CD8-positive, alpha-beta memory T cell (primary cell): ENCODE measurements at regions not wholly inside any gene's neighbourhood (a gene's known extent, or its start where the extent isn't known, plus 50 kb on each side); places are given as distances from the start of the nearest gene placed in this dataset.
"Not testable (repeated sequence)": the region's sequence is repeated elsewhere in the genome, so short reads cannot be mapped to it uniquely, and the experiment has no call there.

Experiments used
- CTCF ChIA-PET: fragments of 350-600 bp; sonication (Branson Sonifier 250); formaldehyde crosslinking; loops from one replicate; lab custom pipeline; 2021; ENCODE audit warnings: antibody characterized with exemption; lab: Charles Lee
- POLR2A ChIA-PET: fragments of 350-600 bp; sonication (Branson Sonifier 250); formaldehyde crosslinking; loops from one replicate; lab custom pipeline; 2021; ENCODE audit warnings: antibody characterized with exemption; lab: Charles Lee
- DNase-seq, 5 donors: peaks; one replicate each; pipeline versions ENCODE4 v3.0.0 to v3.0.0-alpha.2; 2020 to 2022; ENCODE audit warnings: mixed read lengths in 1 of 5
- H3K27ac ChIP-seq: one replicate; pipeline ENCODE4 v1.7.0; 2013; ENCODE audit warnings: low read depth, mild to moderate bottlenecking, low read length, moderate library complexity
- H3K27me3 ChIP-seq: 2 replicates; pipeline ENCODE4 v1.7.0; 2013; ENCODE audit warnings: low read length, mild to moderate bottlenecking; ENCODE audit not compliant: insufficient read depth, poor library complexity, severe bottlenecking
- H3K36me3 ChIP-seq: 2 replicates; pipeline ENCODE4 v1.7.0; 2013; ENCODE audit warnings: mild to moderate bottlenecking, low read length, moderate library complexity; ENCODE audit not compliant: insufficient read depth
- H3K4me1 ChIP-seq: 2 replicates; pipeline ENCODE4 v1.7.0; 2013; ENCODE audit warnings: mild to moderate bottlenecking, low read length, moderate library complexity; ENCODE audit not compliant: insufficient read depth
- H3K4me3 ChIP-seq: 2 replicates; pipeline ENCODE4 v1.7.0; 2013; ENCODE audit warnings: mild to moderate bottlenecking, low read length
- H3K9me3 ChIP-seq: 2 replicates; pipeline ENCODE4 v1.7.0; 2013; ENCODE audit warnings: mild to moderate bottlenecking, low read length
- H3K27ac Mint-ChIP-seq, 8 donors: one replicate each; pipeline ENCODE4 v1.8.0; 2020 to 2021; ENCODE audit warnings: mixed read lengths in 8 of 8, mild to moderate bottlenecking in 6 of 8, inconsistent platforms in 3 of 8, moderate library complexity in 3 of 8
- H3K27me3 Mint-ChIP-seq, 2 donors: one replicate each; pipeline ENCODE4 v1.8.0; 2020 to 2021; ENCODE audit warnings: mixed read lengths in 2 of 2, mild to moderate bottlenecking in 1 of 2, moderate library complexity in 1 of 2
- H3K36me3 Mint-ChIP-seq, 3 donors: one replicate each; pipeline ENCODE4 v1.8.0; 2020 to 2021; ENCODE audit warnings: mixed read lengths in 3 of 3, inconsistent platforms in 1 of 3, mild to moderate bottlenecking in 1 of 3
- H3K4me1 Mint-ChIP-seq, 3 donors: one replicate each; pipeline ENCODE4 v1.8.0; 2020 to 2021; ENCODE audit warnings: mixed read lengths in 3 of 3, inconsistent platforms in 1 of 3, mild to moderate bottlenecking in 1 of 3
- H3K4me3 Mint-ChIP-seq, 7 donors: one replicate each; pipeline ENCODE4 v1.8.0; 2020 to 2021; ENCODE audit warnings: mixed read lengths in 7 of 7, mild to moderate bottlenecking in 6 of 7, moderate library complexity in 4 of 7, inconsistent platforms in 2 of 7
- H3K9me3 Mint-ChIP-seq, 5 donors: one replicate each; pipeline ENCODE4 v1.8.0; 2020 to 2022; ENCODE audit warnings: mixed read lengths in 5 of 5, mild to moderate bottlenecking in 3 of 5, moderate library complexity in 2 of 5, inconsistent platforms in 1 of 5

DNA sequence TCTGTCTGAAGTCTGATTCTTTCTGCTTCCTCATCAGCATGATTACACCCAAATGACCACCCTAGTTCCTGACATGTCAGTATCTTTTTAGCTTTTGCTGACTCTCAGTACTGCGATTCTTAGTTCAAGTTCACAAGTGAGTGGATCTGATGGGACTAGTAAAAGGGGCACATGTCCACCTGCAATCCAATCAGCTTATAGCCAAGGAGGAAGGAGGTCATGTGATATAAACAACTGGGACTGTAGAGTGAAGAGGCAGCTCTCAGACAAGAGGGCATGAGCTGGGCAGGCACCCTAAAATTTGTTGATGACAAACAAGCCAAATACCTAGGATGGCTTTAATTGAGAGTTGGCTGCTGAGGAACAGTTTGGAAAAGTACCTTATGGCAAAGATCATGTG lies 68.1 kb upstream of the OTOGL start:
- no peaks in the 10 kb centered on the region for H3K4me1 ChIP-seq
- no peak overlapping the region for H3K27ac ChIP-seq
- Mint-ChIP-seq H3K27me3 (peaks cover 13 to 54% of the 10 kb centered on the region in 2 donors), H3K4me1 (no peaks in the 10 kb centered on the region), H3K4me3 (no peak overlapping the region), H3K27ac (no peak overlapping the region), H3K36me3 (no peaks in the 10 kb centered on the region), H3K9me3 (peaks cover 0 to 7% (median 1%) of the 10 kb centered on the region in 5 donors)
- ChIA-PET POLR2A (no interaction called here), CTCF (interaction anchor here (1.3 kb wide), 1 partner anchor 12 kb away, joined by 3 read pairs; no protein-coding TSS in a partner anchor)
- no peaks in the 10 kb centered on the region for H3K9me3 ChIP-seq
- no peak for DNase-seq
- no peak overlapping the region for H3K4me3 ChIP-seq
- no peaks in the 10 kb centered on the region for H3K27me3 ChIP-seq
- no peaks in the 10 kb centered on the region for H3K36me3 ChIP-seq

DNA sequence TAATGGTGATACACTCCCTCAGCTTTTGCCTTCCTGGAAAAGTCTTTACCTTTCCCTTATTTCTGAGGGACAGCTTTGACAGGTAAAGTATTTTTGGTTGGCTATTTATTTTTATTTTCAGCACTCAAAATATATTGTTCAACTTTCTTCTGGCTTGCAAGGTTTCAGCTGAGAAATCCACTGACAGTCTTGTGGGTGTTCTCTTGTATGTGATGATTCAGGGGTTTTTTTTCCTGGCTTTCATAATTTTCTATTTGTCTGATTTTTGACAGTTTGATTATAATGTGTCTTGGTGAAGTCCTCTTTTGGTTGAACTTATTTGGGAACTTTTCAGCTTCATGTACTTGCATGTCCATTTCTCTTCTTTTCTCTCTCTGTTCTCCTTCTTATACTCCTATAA lies 73.7 kb upstream of the OTOGL start:
- Histone ChIP-seq H3K27ac (no peak overlapping the region), H3K27me3 (no peaks in the 10 kb centered on the region), H3K4me1 (no peaks in the 10 kb centered on the region), H3K36me3 (no peaks in the 10 kb centered on the region), H3K4me3 (no peak overlapping the region), H3K9me3 (no peaks in the 10 kb centered on the region)
- Mint-ChIP-seq H3K9me3 (peaks cover 6 to 13% (median 7%) of the 10 kb centered on the region in 5 donors), H3K36me3 (peaks cover 0 to 6% (median 0%) of the 10 kb centered on the region in 3 donors), H3K4me1 (no peaks in the 10 kb centered on the region), H3K4me3 (no peak overlapping the region), H3K27me3 (peaks cover 16 to 43% of the 10 kb centered on the region in 2 donors), H3K27ac (no peak overlapping the region)
- ChIA-PET POLR2A (no interaction called here), CTCF (no interaction called here)
- no peak for DNase-seq

DNA sequence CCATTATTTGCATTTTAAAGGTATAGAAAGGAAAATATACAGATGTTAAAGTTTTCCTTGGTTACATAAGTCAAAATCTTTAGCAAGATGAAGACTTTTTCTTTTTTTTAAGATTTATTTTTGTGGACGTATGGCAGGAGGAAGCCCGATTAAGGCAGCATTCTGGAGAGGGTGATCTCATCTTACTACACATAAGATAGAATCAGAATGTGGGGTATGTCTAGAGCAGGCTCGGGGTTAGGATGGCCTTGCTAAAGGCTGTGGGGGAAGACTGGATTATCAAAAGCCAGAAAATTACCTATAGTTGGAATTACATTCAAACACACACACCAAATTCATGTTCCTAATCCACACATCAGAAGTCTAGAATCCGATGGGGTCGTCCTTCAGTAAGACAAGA lies 79.6 kb upstream of the OTOGL start:
- H3K36me3 Mint-ChIP-seq = peaks cover 0 to 7% (median 0%) of the 10 kb centered on the region in 3 donors
- Histone ChIP-seq H3K36me3 (no peaks in the 10 kb centered on the region), H3K4me1 (no peaks in the 10 kb centered on the region), H3K27ac (no peak overlapping the region), H3K27me3 (no peaks in the 10 kb centered on the region), H3K9me3 (no peaks in the 10 kb centered on the region), H3K4me3 (no peak overlapping the region)
- no peak overlapping the region for H3K27ac Mint-ChIP-seq
- ChIA-PET CTCF (no interaction called here), POLR2A (no interaction called here)
- peaks cover 2 to 10% of the 10 kb centered on the region in 2 donors for H3K27me3 Mint-ChIP-seq
- DNase-seq = no peak
- H3K4me3 Mint-ChIP-seq = no peak overlapping the region
- H3K4me1 Mint-ChIP-seq = no peaks in the 10 kb centered on the region
- H3K9me3 Mint-ChIP-seq = peaks cover 0 to 4% (median 2%) of the 10 kb centered on the region in 5 donors

DNA sequence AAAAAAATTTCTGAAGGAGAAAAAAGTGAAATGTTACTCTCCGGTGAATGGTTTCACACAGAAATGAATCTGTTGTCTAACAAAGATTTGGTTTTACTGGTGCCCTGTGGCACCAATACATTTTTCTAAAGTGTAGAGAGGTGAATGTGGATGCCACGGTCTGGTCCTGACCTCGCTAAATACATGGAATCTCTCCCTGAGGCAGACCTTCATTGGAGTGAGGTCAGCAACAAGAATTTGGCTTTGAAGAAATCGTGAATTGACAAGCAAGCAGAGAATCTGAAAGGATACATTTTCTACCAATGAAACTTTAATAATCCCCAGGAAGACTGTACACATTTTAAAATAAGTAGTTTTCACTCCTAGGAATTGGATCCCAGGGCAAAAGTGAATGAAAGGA lies 81.2 kb upstream of the OTOGL start:
- Mint-ChIP-seq H3K4me3 (no peak overlapping the region), H3K4me1 (no peaks in the 10 kb centered on the region), H3K36me3 (peaks cover 0 to 8% (median 0%) of the 10 kb centered on the region in 3 donors)

DNA sequence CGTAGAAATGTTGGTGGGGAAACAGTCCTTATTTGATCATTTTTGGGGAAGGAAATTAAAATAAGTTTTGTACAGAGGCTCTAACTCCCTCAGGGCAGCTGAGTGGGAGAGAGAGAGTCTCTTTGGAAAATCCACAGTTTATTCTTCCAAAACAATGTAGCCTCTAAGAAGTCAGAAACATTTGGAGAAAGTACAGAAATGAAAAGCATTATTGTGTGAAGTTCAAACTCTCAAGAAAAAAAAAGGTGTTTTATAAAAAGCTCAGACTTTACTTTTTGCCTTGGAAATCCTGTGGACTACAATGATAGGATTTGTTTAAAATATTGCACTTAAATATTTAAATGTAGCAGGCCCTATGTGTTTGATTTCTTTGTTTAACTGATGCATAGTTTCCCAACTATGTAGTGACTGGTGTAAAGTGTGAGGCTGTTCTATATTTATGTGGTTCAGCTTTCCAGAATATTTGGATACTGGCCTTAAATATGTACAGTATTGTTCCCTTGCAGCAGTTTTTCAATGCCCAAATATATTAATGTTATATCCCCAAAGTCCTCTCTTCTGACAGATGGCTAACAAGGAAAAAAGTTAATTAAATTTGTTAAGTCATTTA lies 82.0 kb upstream of the OTOGL start:
- H3K27ac Mint-ChIP-seq = no peak overlapping the region
- ChIA-PET CTCF (no interaction called here), POLR2A (no interaction called here)
- DNase-seq = no peak
- peaks cover 0 to 8% (median 0%) of the 10 kb centered on the region in 3 donors for H3K36me3 Mint-ChIP-seq
- peaks cover 0 to 5% (median 2%) of the 10 kb centered on the region in 5 donors for H3K9me3 Mint-ChIP-seq
- Histone ChIP-seq H3K9me3 (no peaks in the 10 kb centered on the region), H3K27ac (no peak overlapping the region), H3K4me1 (no peaks in the 10 kb centered on the region), H3K4me3 (no peak overlapping the region), H3K27me3 (no peaks in the 10 kb centered on the region), H3K36me3 (no peaks in the 10 kb centered on the region)
- H3K4me1 Mint-ChIP-seq = no peaks in the 10 kb centered on the region
- no peak overlapping the region for H3K4me3 Mint-ChIP-seq
- H3K27me3 Mint-ChIP-seq = peaks cover 2 to 15% of the 10 kb centered on the region in 2 donors

More for the DNA sequence above, 81.2 kb upstream of the OTOGL start:
- peaks cover 0 to 5% (median 2%) of the 10 kb centered on the region in 5 donors for H3K9me3 Mint-ChIP-seq
- H3K4me1 ChIP-seq = no peaks in the 10 kb centered on the region
- ChIA-PET CTCF (no interaction called here), POLR2A (no interaction called here)
- H3K4me3 ChIP-seq = no peak overlapping the region
- no peak for DNase-seq
- H3K27ac Mint-ChIP-seq = no peak overlapping the region
- H3K27ac ChIP-seq = no peak overlapping the region
- peaks cover 2 to 15% of the 10 kb centered on the region in 2 donors for H3K27me3 Mint-ChIP-seq
- no peaks in the 10 kb centered on the region for H3K36me3 ChIP-seq
- no peaks in the 10 kb centered on the region for H3K9me3 ChIP-seq
- H3K27me3 ChIP-seq = no peaks in the 10 kb centered on the region

DNA sequence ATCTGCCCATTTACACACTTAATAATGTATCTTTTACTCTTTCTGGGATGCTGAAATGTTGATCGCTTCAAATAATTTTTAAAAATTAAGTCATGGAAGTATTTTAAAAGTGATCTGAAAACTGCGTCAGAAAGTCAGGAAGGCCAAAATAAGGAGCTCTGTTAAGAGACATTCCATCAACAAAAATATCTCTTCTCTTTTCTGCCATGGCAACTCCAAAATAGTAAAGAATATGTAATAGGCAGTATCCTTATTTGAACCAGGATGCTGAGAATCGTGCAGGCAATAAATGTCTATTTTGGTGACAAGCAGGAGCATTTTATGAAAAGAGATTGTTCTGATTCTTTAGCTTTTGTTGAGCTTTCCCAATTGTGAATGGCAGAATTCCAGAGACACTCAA lies 81.8 kb upstream of the PPP1R12A start:
- Histone ChIP-seq H3K9me3 (no peaks in the 10 kb centered on the region), H3K27ac (no peak overlapping the region), H3K36me3 (no peaks in the 10 kb centered on the region), H3K4me1 (no peaks in the 10 kb centered on the region), H3K27me3 (no peaks in the 10 kb centered on the region), H3K4me3 (no peak overlapping the region)
- ChIA-PET POLR2A (no interaction called here), CTCF (no interaction called here)
- Mint-ChIP-seq H3K36me3 (peaks cover 0 to 8% (median 0%) of the 10 kb centered on the region in 3 donors), H3K4me1 (no peaks in the 10 kb centered on the region), H3K9me3 (peaks cover 0 to 5% (median 2%) of the 10 kb centered on the region in 5 donors), H3K27ac (no peak overlapping the region), H3K27me3 (peaks cover 2 to 15% of the 10 kb centered on the region in 2 donors), H3K4me3 (no peak overlapping the region)
- no peak for DNase-seq

DNA sequence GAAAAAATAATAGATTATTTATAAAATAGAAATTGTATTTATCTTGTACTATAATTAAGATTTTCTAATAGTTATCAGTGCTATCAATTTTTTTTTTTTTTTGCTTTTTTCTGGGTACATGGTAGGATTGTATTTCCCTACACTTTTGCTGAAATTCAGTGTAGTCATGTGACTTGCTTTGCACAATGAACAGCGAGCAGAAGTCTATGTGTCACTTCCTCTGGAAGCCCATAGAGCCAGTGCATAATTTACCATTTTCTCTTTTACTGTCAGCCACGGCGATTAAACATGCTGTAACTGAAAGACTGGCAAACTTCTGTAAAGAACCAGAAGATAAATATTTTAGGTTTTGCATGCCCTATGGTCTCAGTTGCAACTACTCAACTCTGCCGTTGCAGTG lies 80.8 kb upstream of the PPP1R12A start:
- no peak overlapping the region for H3K27ac Mint-ChIP-seq
- H3K27me3 Mint-ChIP-seq = peaks cover 2 to 16% of the 10 kb centered on the region in 2 donors
- H3K36me3 Mint-ChIP-seq = peaks cover 0 to 8% (median 0%) of the 10 kb centered on the region in 3 donors
- peaks cover 0 to 5% (median 2%) of the 10 kb centered on the region in 5 donors for H3K9me3 Mint-ChIP-seq
- no peak overlapping the region for H3K4me3 ChIP-seq
- H3K27ac ChIP-seq = no peak overlapping the region
- H3K9me3 ChIP-seq = no peaks in the 10 kb centered on the region
- no peaks in the 10 kb centered on the region for H3K27me3 ChIP-seq
- H3K4me3 Mint-ChIP-seq = no peak overlapping the region
- DNase-seq = no peak
- H3K4me1 Mint-ChIP-seq = no peaks in the 10 kb centered on the region
- no peaks in the 10 kb centered on the region for H3K4me1 ChIP-seq
- CTCF ChIA-PET = no interaction called here
- H3K36me3 ChIP-seq = no peaks in the 10 kb centered on the region
- POLR2A ChIA-PET = interaction anchor here (0.7 kb wide), 1 partner anchor 81 kb away, joined by 3 read pairs; no protein-coding TSS in a partner anchor

DNA sequence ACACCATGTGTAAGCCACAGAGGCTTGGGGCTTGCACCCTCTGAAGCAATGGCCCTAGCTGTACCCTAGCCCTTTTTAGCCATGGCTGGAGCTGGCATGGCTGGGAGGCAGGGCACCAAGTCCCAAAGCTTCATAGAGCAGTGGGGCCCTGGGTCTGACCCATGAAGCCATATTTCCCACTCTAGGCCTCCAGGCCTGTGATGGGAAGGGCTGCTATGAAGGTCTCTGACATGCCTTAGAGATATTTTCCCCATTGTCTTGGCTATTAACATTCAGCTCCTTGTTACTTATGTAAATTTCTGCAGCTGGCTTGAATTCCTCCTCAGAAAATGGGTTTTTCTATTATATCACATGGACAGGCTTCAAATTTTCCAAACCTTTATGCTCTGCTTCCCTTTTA lies 68.8 kb upstream of the PPP1R12A start:
- CTCF ChIA-PET, H3K27ac Mint-ChIP-seq, H3K4me3 ChIP-seq, H3K36me3 Mint-ChIP-seq, H3K36me3 ChIP-seq, H3K27me3 ChIP-seq, DNase-seq, H3K27ac ChIP-seq, POLR2A ChIA-PET, H3K4me1 ChIP-seq, H3K4me3 Mint-ChIP-seq, H3K27me3 Mint-ChIP-seq, H3K9me3 ChIP-seq, H3K4me1 Mint-ChIP-seq, H3K9me3 Mint-ChIP-seq: not testable (repeated sequence)
